HG03064 (cell line): ENCODE measurements at regions not wholly inside any gene's neighbourhood (a gene's known extent, or its start where the extent isn't known, plus 50 kb on each side); places are given as distances from the start of the nearest gene placed in this dataset.

Experiments used
- ATAC-seq: cut with Tn5 transposase; IDR thresholded peaks from one replicate; pipeline ENCODE4 v1.9.1; 2021; ENCODE audit warnings: low read depth; ENCODE audit not compliant: unreplicated experiment

- no peak for ATAC-seq
Measured at GRCh38 chr1:94648225-94649007, 106.9 kb upstream of the F3 start.

- ATAC-seq, result no peak
Measured at GRCh38 chr1:94646786-94647555, 105.4 kb upstream of the F3 start.

GRCh38 chr1:94646141-94646643 is 104.6 kb upstream of the F3 start:
- ATAC-seq, result no peak

GRCh38 chr1:94644352-94644751 is 102.8 kb upstream of the F3 start:
- ATAC-seq, result no peak

GRCh38 chr1:94643819-94644218 is 102.3 kb upstream of the F3 start:
- ATAC-seq, result no peak

- no peak for ATAC-seq
Measured at GRCh38 chr1:94642617-94643321, 101.2 kb upstream of the F3 start.

GRCh38 chr1:94641990-94642389 is 100.4 kb upstream of the F3 start:
- ATAC-seq, result no peak

GRCh38 chr1:94640125-94640524 is 98.6 kb upstream of the F3 start:
- no peak for ATAC-seq

GRCh38 chr1:94637121-94637520 is 95.6 kb upstream of the F3 start:
- ATAC-seq, result no peak

- ATAC-seq, result no peak
Measured at GRCh38 chr1:94636624-94637023, 95.1 kb upstream of the F3 start.

GRCh38 chr1:94636100-94636499 is 94.5 kb upstream of the F3 start:
- no peak for ATAC-seq

GRCh38 chr1:94634977-94635416 is 93.4 kb upstream of the F3 start:
- no peak for ATAC-seq

GRCh38 chr1:94633051-94633450 is 91.5 kb upstream of the F3 start:
- no peak for ATAC-seq

GRCh38 chr1:94629259-94630181 is 88.0 kb upstream of the F3 start:
- no peak for ATAC-seq

- no peak for ATAC-seq
Measured at GRCh38 chr1:94628499-94628843, 86.9 kb upstream of the F3 start.

- ATAC-seq, result no peak
Measured at GRCh38 chr1:94627771-94628498, 86.4 kb upstream of the F3 start.

GRCh38 chr1:94624203-94624602 is 82.6 kb upstream of the F3 start:
- ATAC-seq, result no peak

- no peak for ATAC-seq
Measured at GRCh38 chr1:94623560-94624148, 82.1 kb upstream of the F3 start.

GRCh38 chr1:94622757-94623156 is 81.2 kb upstream of the F3 start:
- ATAC-seq, result no peak
